Fibroblast of mammary gland (primary cell): ENCODE measurements at regions not wholly inside any gene's neighbourhood (a gene's known extent, or its start where the extent isn't known, plus 50 kb on each side); places are given as distances from the start of the nearest gene placed in this dataset.

Source experiments
- DNase-seq: peaks from one replicate; pipeline ENCODE4 v3.0.0-alpha.2; 2010; ENCODE audit warnings: low read depth
- H3K4me3 ChIP-seq: 2 replicates; pipeline ENCODE4 v1.5.1; 2011; ENCODE audit warnings: low read depth, mild to moderate bottlenecking, low read length, moderate library complexity; ENCODE audit not compliant: control insufficient read depth
- CTCF ChIP-seq: conservative IDR thresholded peaks from 2 replicates; pipeline ENCODE4 v1.5.1; 2011; ENCODE audit warnings: low read depth, low read length, inconsistent platforms; ENCODE audit not compliant: control insufficient read depth, insufficient read depth

- no peak for TF ChIP-seq CTCF
Measured at GRCh38 chr15:81907521-81907920, 138.3 kb downstream of the MEX3B start.

GRCh38 chr15:81905889-81906288, 139.9 kb downstream of the MEX3B start:
- TF ChIP-seq CTCF, result no peak
- no peak overlapping the region for H3K4me3 ChIP-seq
- no peak for DNase-seq

More at GRCh38 chr15:81907521-81907920, 138.3 kb downstream of the MEX3B start:
- DNase-seq, result no peak
- no peak overlapping the region for H3K4me3 ChIP-seq

GRCh38 chr15:81901319-81901718, 144.5 kb downstream of the MEX3B start:
- no peak for TF ChIP-seq CTCF
- no peak overlapping the region for H3K4me3 ChIP-seq

GRCh38 chr15:81899730-81900129, 146.1 kb downstream of the MEX3B start:
- no peak for TF ChIP-seq CTCF
- no peak for DNase-seq
- H3K4me3 ChIP-seq, result no peak overlapping the region

More at GRCh38 chr15:81901319-81901718, 144.5 kb downstream of the MEX3B start:
- no peak for DNase-seq

GRCh38 chr15:81899024-81899423, 146.8 kb downstream of the MEX3B start:
- no peak overlapping the region for H3K4me3 ChIP-seq
- DNase-seq, result no peak
- TF ChIP-seq CTCF, result no peak

GRCh38 chr15:81897057-81897677, 148.7 kb downstream of the MEX3B start:
- no peak overlapping the region for H3K4me3 ChIP-seq
- peak; percentile 3 for DNase-seq
- TF ChIP-seq CTCF, result no peak

- H3K4me3 ChIP-seq, result no peak overlapping the region
- no peak for TF ChIP-seq CTCF
- DNase-seq, result no peak
Measured at GRCh38 chr15:81896356-81896755, 149.5 kb downstream of the MEX3B start.
